Tibial nerve (tissue), 4 donors: ENCODE measurements at regions not wholly inside any gene's neighbourhood (a gene's known extent, or its start where the extent isn't known, plus 50 kb on each side); places are given as distances from the start of the nearest gene placed in this dataset.

Experiments
- DNase-seq, 2 donors: peaks; one replicate each; pipeline ENCODE4 v3.0.0-alpha.2; 2019; ENCODE audit warnings: low spot score in 2 of 2
- H3K27ac ChIP-seq, 4 donors: fragments of 200-600 bp; sonication (generic) in 3 of 4; one replicate each; pipeline ENCODE4 v1.5.1; 2017 to 2019; ENCODE audit warnings: mild to moderate bottlenecking in 1 of 4
- H3K27me3 ChIP-seq, 2 donors: fragments of 200-600 bp; sonication (generic) in 1 of 2; one replicate each; pipeline versions ENCODE4 v1.5.1 to v1.6.0; 2017 to 2019
- H3K36me3 ChIP-seq, 3 donors: fragments of 200-600 bp; sonication (generic); one replicate each; pipeline ENCODE4 v1.5.1; 2018 to 2019
- H3K4me1 ChIP-seq, 4 donors: fragments of 200-600 bp; sonication (generic) in 3 of 4; one replicate each; pipeline ENCODE4 v1.5.1; 2017 to 2019
- H3K4me3 ChIP-seq, 4 donors: fragments of 200-600 bp; sonication (generic) in 3 of 4; one replicate each; pipeline ENCODE4 v1.5.1; 2017 to 2019; ENCODE audit warnings: mild to moderate bottlenecking in 1 of 4, moderate library complexity in 1 of 4
- H3K9me3 ChIP-seq, 4 donors: fragments of 200-600 bp; sonication (generic) in 3 of 4; one replicate each; pipeline ENCODE4 v1.5.1; 2017 to 2019
- EP300 ChIP-seq, 2 donors: sonication (generic); formaldehyde crosslinking; IDR thresholded peaks; one replicate each; pipeline ENCODE4 v1.6.1; 2017; ENCODE audit warnings: antibody characterized with exemption in 2 of 2, mild to moderate bottlenecking in 1 of 2
- POLR2A ChIP-seq, 2 donors: fragments of 450-650 bp; IDR thresholded peaks; one replicate each; pipeline ENCODE4 v1.6.1; 2017; ENCODE audit warnings: antibody characterized with exemption in 2 of 2, mild to moderate bottlenecking in 2 of 2, moderate library complexity in 2 of 2
- WGBS, 2 donors: methylation state at CpG; one replicate each; pipeline ENCODE4 v1.1.5; 2018; 5-methylcytosine and 5-hydroxymethylcytosine counted together
- TF ChIP-seq, protein P1 (sequence below), 5 experiments: fragments of 200-600 bp in 3 of 5; fragments of 450-650 bp in 2 of 5; sonication (generic) in 3 of 5; IDR thresholded peaks; one replicate each; pipeline ENCODE4 v1.5.1; 2016 to 2019; ENCODE audit warnings: antibody characterized with exemption in 5 of 5, mild to moderate bottlenecking in 3 of 5, moderate library complexity in 2 of 5

DNA sequence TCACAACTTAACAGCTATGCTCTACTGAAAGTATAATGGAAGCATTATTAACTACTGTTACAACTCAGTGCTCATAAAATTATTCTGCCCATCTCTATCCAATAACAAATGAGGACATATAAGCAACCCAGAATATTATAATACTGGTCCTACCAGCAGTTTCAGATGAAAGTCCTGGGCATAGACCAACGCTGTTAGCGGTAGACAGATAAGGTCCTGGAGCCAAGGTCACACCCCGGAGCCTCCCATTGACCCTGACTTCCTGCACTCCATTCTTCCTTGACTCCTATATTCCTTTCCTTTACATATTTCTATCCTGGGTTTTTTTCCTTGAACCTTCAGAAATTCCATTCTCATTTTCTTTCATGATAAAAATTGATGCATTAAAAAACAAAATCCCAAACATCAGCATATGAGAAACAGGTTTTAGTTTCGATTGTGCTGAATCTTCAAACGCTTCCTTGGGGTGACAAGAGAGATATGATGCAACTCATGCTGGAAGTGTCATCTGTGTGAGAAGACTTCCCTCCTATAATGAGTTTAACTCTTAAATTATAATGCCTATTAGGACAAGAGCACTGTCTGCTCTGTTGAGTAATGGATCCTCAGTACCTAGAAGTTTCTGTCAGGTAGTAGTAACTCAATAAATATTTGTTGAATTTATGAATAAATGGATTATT, 831.1 kb downstream of the LRRIQ3 start:
- no peaks in the 10 kb centered on the region for H3K9me3 ChIP-seq
- H3K36me3 ChIP-seq, result no peaks in the 10 kb centered on the region
- H3K27me3 ChIP-seq, result no peaks in the 10 kb centered on the region
- TF ChIP-seq EP300 (IDR thresholded peaks at IDR 0.05) (no peak), POLR2A (IDR thresholded peaks at IDR 0.05) (no peak)
- TF ChIP-seq, protein P1, sequence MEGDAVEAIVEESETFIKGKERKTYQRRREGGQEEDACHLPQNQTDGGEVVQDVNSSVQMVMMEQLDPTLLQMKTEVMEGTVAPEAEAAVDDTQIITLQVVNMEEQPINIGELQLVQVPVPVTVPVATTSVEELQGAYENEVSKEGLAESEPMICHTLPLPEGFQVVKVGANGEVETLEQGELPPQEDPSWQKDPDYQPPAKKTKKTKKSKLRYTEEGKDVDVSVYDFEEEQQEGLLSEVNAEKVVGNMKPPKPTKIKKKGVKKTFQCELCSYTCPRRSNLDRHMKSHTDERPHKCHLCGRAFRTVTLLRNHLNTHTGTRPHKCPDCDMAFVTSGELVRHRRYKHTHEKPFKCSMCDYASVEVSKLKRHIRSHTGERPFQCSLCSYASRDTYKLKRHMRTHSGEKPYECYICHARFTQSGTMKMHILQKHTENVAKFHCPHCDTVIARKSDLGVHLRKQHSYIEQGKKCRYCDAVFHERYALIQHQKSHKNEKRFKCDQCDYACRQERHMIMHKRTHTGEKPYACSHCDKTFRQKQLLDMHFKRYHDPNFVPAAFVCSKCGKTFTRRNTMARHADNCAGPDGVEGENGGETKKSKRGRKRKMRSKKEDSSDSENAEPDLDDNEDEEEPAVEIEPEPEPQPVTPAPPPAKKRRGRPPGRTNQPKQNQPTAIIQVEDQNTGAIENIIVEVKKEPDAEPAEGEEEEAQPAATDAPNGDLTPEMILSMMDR (IDR thresholded peaks at IDR 0.05), result no peak
- no peak for DNase-seq
- no peak overlapping the region for H3K27ac ChIP-seq
- H3K4me1 ChIP-seq, result no peaks in the 10 kb centered on the region
- H3K4me3 ChIP-seq, result no peak overlapping the region
- WGBS, 2 donors, result 87 to 88% methylated on average over 5 of the region's 5 CpGs

DNA sequence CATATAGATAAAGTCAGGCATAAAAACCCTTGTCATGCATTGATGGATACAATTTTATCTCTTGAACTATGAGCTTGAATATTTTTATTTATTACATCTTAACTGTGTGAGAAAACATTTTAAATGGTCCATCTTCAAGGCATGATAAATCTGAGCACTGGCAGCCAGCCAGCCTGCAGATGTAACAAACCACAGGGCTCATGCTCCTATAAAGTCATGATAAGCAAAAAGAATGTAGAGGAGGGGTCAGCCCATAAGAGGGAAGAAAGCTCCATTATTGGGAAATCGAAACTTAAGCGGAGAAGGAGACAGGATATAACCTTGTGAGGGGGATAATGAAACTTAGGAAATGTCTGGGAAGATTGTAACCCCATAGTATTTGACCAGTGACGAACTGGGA, 839.0 kb downstream of the LRRIQ3 start:
- Histone ChIP-seq H3K27ac (no peak overlapping the region), H3K4me3 (no peak overlapping the region), H3K27me3 (no peaks in the 10 kb centered on the region), H3K4me1 (no peaks in the 10 kb centered on the region), H3K9me3 (no peaks in the 10 kb centered on the region), H3K36me3 (no peaks in the 10 kb centered on the region)
- TF ChIP-seq POLR2A (IDR thresholded peaks at IDR 0.05) (no peak), EP300 (IDR thresholded peaks at IDR 0.05) (no peak)
- TF ChIP-seq, protein P1 (IDR thresholded peaks at IDR 0.05), result no peak
- WGBS, 2 donors, result 53 to 59% methylated on average over 3 of the region's 3 CpGs
- DNase-seq, result no peak

GRCh38 chr1:73356485-73356884, 841.5 kb downstream of the LRRIQ3 start:
- no peaks in the 10 kb centered on the region for H3K36me3 ChIP-seq
- DNase-seq, result no peak
- no peaks in the 10 kb centered on the region for H3K9me3 ChIP-seq
- H3K27me3 ChIP-seq, result no peaks in the 10 kb centered on the region
- no peak overlapping the region for H3K27ac ChIP-seq
- H3K4me3 ChIP-seq, result no peak overlapping the region
- 33 to 88% methylated on average over 1 of the region's 1 CpG for WGBS, 2 donors
- no peaks in the 10 kb centered on the region for H3K4me1 ChIP-seq
- TF ChIP-seq EP300 (IDR thresholded peaks at IDR 0.05), result no peak
- no peak for TF ChIP-seq POLR2A (IDR thresholded peaks at IDR 0.05)
- TF ChIP-seq, protein P1 (IDR thresholded peaks at IDR 0.05), result no peak

DNA sequence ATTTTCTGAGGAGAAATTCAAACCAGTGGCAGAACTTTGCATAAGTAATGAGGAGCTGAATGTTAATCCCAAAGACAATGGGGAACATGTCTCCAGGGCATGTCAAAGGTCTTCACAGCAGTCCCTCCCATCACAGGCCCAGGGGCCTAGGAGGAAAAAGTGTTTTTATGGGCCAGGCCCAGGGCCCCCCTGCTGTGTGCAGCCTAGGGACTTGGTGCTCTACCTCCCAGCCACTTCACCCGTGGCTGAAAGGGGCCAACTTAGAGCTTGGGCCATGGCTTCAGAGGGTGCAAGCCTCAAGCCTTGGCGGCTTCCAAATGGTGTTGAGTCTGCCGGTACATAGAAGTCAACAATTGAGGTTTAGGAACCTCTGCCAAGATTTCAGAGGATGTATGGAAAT, 854.0 kb downstream of the LRRIQ3 start:
- Histone ChIP-seq H3K36me3 (no peaks in the 10 kb centered on the region), H3K27me3 (no peaks in the 10 kb centered on the region), H3K4me1 (no peaks in the 10 kb centered on the region), H3K4me3 (no peak overlapping the region), H3K27ac (no peak overlapping the region), H3K9me3 (no peaks in the 10 kb centered on the region)
- TF ChIP-seq, protein P1 (IDR thresholded peaks at IDR 0.05), result no peak
- TF ChIP-seq POLR2A (IDR thresholded peaks at IDR 0.05), result no peak
- TF ChIP-seq EP300 (IDR thresholded peaks at IDR 0.05), result no peak
- DNase-seq, result no peak
- WGBS, 2 donors, result 81 to 93% methylated on average over 3 of the region's 3 CpGs

- 47 to 69% methylated on average over 1 of the region's 1 CpG for WGBS, 2 donors
- H3K36me3 ChIP-seq, result no peaks in the 10 kb centered on the region
These were observed 864.0 kb downstream of the LRRIQ3 start for GRCh38 chr1:73333847-73334503.

More at GRCh38 chr1:73333847-73334503, 864.0 kb downstream of the LRRIQ3 start:
- TF ChIP-seq POLR2A (IDR thresholded peaks at IDR 0.05) (no peak), EP300 (IDR thresholded peaks at IDR 0.05) (no peak)
- TF ChIP-seq, protein P1 (IDR thresholded peaks at IDR 0.05), result no peak
- no peak for DNase-seq
- H3K4me3 ChIP-seq, result no peak overlapping the region
- peaks cover 0 to 30% (median 5%) of the 10 kb centered on the region in 4 donors for H3K9me3 ChIP-seq
- H3K4me1 ChIP-seq, result no peaks in the 10 kb centered on the region
- no peak overlapping the region for H3K27ac ChIP-seq
- H3K27me3 ChIP-seq, result no peaks in the 10 kb centered on the region
